Peyer's patch (tissue), 4 donors: ENCODE measurements at regions not wholly inside any gene's neighbourhood (a gene's known extent, or its start where the extent isn't known, plus 50 kb on each side); places are given as distances from the start of the nearest gene placed in this dataset.

ENCODE experiments used
- POLR2A ChIP-seq, 2 donors: fragments of 450-650 bp; IDR thresholded peaks; one replicate each; pipeline ENCODE4 v1.5.1; 2017; ENCODE audit warnings: antibody characterized with exemption in 2 of 2, mild to moderate bottlenecking in 2 of 2, moderate library complexity in 2 of 2
- TF ChIP-seq, protein P1 (sequence below), 6 experiments: fragments of 450-650 bp in 4 of 6; fragments of 200-600 bp in 2 of 6; sonication (generic) in 1 of 6; IDR thresholded peaks; one replicate each; pipeline ENCODE4 v1.5.1; 2017 to 2019; ENCODE audit warnings: antibody characterized with exemption in 6 of 6, mild to moderate bottlenecking in 3 of 6, moderate library complexity in 1 of 6

- TF ChIP-seq, protein P1, sequence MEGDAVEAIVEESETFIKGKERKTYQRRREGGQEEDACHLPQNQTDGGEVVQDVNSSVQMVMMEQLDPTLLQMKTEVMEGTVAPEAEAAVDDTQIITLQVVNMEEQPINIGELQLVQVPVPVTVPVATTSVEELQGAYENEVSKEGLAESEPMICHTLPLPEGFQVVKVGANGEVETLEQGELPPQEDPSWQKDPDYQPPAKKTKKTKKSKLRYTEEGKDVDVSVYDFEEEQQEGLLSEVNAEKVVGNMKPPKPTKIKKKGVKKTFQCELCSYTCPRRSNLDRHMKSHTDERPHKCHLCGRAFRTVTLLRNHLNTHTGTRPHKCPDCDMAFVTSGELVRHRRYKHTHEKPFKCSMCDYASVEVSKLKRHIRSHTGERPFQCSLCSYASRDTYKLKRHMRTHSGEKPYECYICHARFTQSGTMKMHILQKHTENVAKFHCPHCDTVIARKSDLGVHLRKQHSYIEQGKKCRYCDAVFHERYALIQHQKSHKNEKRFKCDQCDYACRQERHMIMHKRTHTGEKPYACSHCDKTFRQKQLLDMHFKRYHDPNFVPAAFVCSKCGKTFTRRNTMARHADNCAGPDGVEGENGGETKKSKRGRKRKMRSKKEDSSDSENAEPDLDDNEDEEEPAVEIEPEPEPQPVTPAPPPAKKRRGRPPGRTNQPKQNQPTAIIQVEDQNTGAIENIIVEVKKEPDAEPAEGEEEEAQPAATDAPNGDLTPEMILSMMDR (IDR thresholded peaks at IDR 0.05), result no peak
- TF ChIP-seq POLR2A (IDR thresholded peaks at IDR 0.05), result no peak
These were observed 198.2 kb downstream of the IGLL1 start for GRCh38 chr22:23381661-23382427.
